GM19238 (cell line): ENCODE measurements at regions not wholly inside any gene's neighbourhood (a gene's known extent, or its start where the extent isn't known, plus 50 kb on each side); places are given as distances from the start of the nearest gene placed in this dataset.
"Not testable (repeated sequence)": the region's sequence is repeated elsewhere in the genome, so short reads cannot be mapped to it uniquely, and the experiment has no call there.

Source experiments
- DNase-seq: peaks from one replicate; pipeline ENCODE4 v3.0.0; 2011; ENCODE audit warnings: low spot score; ENCODE audit not compliant: insufficient read length

DNA sequence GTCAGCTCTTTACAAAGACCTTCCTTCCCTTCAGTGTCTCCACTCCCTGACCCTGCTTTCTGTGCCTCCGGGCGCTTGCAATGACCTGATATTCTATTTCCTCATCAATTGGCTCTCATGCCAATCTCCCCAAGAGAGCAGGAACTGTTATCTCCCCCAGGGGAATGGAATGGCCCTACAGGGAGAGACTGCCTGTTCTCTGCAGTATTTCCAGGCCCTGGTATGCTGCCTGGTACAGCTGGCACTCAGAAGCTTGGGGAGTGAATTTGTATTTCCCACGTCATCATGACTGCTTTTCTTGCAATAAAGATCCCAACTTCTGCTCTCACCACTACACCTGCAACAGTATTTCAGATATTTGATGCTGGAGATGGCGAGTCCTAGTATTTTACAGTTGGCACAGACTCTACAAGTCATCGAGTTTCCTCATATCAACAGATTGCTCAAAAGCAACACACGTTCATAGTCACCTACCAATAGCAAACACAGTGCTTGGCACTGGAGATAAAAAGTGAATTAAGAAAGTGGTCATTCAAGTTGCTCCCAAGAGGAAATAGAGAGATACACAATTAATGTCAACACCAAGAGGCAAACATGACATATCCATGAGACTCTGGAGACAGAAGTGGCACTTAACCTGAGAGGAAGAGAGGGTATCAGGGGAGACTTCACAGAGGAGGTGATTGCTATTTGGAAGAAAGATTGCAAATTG is 90.5 kb upstream of the EGFL6 start:
- DNase-seq = no peak

DNA sequence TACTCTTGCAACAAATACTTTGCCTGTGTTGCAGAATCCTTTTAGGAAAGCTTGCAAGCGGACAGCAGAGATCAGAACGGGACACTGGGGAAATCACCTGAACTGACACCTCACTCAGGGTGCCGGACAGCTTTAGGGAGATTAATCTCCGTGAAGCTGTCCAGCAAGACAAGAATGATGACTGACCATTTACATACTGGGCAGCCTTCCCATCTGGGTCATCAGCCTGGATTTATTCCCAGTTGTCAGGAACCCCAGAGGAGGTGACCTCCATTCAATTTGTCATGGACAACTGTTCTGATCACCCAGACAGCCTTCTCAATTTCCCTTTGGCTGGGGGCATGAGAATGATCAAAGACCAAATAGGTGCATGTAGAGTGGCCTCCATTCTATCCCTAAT is 93.0 kb upstream of the EGFL6 start:
- DNase-seq = no peak

DNA sequence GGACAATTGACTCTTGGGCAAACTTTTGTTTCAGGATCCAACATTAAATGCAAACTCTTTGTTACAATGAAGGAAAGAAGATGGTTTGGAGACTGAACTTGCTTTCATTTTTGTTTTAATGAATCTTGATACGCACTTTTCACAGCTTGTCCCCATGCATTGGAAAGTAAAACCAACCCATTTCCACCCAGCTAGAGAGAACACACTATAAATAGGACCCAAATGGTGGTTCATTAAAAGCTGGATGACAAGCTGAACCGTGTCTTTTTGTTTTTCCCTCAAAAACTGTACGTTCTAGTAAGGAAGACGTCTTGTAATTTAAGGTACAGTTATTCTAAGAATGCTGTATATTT is 95.3 kb upstream of the EGFL6 start:
- DNase-seq = no peak

DNA sequence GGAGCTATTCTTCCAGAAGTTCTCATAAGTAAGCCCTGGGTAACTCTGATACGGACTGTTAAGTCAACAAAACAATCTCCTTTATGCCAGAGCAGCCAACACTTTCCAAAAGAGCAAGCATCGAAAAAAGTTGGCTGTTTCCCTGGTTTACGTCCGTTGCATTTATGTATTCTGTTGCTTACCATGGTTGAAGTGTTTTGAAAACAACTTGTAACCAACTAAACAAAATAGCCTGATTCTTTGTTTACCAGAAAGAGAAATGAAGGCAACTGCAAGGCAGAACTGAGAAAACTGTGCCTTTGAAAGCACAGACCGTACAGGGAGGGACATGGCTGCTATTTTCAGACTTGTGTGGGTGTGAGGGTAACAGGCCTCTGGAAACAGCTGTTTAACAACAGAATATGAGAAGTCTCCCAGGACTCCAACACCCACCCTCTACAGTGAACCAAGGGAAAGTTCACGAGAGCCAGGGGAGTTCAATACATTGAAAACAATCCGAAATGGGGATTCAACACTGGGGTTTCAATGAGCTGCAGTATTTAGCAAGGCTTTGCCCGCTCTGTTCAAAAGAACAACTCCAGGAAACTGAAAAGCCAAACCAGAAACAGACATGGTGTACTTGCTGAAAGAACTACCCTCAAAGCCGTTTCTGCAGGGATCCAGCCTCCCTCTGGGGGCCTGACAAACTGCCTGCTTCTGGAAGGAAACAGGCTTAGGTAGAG is 95.8 kb upstream of the EGFL6 start:
- no peak for DNase-seq

DNA sequence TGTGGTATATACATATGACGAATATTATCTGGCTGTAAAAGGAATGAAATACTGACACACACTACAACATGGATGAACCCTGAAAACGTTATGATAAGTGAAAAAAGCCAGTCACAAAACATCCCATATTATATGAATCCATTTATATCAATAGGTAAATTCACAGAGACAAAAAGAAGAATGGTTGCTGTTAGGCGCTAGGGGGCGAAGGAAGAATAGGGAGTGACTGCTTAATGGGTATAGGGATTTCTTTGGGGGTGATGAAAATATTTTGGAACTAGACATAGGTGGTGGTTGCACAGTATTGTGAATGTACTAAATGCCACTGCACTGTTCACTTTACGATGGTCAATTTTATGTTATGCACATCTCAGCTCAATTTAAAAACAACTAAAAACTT is 96.4 kb upstream of the EGFL6 start:
- DNase-seq = no peak

DNA sequence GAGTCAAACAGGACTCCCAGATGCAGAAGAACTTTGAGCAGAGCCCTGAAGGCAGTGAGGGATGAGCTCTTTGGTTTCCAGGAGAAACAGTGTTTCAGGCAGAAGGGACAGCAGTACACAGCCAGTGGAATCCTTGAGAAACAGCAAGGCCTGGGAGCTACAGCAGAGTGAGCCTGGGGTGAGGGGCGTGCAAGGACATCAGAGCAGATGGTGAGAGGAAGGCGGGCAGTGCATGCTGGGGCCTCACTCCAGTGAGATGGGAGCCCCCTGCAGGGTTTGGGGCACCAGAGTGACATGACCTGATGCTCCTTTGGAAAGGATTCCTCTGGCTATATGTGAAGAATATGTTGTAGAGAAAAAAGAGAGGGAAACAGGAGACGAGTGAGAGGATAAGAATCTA is 98.1 kb upstream of the EGFL6 start:
- no peak for DNase-seq

DNA sequence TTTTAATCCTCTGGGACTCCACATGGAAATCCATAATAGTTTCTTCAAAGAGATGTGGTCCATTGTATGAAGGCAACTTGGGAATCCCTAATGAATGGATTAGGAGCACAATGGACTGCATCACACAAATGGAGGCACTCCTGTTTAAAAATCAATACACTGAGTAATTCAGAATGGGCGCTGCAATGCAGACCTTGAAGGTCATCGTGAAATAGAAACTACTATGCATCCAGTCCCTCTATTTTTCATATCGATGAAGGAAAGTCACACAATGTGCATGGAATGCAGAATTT is 98.8 kb upstream of the EGFL6 start:
- no peak for DNase-seq

DNA sequence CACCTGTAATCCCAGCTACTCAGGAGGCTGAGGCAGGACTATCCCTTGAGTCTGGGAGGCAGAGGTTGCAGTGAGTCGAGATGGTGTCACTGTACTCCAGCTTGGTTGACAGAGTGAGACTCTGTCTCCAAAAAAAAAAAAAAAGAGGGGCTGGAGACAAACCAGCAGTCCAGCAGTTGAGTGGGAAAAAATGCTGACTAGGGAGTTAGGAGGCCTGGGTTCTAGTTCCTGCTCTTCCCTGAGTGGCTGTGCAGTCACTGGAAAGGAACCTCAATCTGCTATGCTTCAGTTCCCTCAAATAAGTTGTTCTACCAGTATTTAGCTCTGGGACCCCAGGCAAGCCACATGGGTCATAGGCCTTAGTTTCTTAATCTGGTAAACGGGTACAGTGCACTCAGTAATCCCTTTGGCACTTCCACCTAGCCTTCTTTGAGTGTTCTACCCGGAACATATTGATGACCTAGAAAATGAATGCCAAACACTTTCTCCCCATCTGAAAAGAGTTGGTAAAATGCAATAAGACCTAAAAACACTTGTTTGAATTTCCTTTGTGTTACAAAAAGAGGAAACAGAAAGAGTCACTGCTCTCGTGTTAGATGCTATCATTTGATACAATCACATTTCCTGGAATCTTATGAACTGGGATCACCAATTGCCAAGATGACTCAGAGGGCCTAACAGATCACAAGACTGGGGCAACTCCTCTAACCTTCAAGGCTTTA is 99.3 kb upstream of the EGFL6 start:
- DNase-seq = no peak

DNA sequence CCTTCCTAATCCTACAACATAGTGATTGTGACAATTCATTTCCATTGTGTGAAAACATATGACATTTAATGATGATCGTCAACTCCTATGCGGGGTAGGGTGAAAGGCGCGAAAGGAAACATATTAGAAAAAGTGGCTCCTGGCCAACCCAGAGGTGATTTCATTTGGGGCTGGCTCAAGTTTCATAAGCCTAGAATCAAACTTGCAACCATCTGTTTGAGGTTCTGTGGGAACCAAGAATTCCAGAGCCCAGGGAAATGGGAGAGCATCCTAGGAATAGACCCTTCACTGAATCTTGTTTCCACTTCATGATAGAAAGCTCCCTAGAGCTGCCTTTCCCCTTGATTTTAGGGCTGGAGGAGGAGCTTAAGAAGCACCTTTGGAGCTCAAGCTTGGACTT is 101.3 kb upstream of the EGFL6 start:
- no peak for DNase-seq

DNA sequence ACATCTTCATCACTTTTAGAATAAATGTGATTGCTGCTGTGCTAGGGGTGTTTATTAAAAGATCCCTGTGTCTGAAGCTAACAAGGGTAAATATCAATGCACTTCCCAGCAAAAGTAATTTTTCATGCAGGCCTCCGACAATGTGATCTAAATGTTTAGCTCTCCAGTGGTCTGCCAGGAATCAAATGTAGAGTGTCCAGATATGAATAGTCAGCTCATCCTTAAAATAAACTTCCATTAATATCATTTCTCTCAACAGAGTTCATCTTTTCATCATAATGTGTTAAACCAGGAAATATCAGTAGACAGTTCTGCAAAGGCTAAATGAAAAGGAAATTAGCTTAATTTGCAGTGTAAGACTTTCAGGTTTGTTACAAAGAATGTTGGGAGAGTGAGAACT is 102.2 kb upstream of the EGFL6 start:
- DNase-seq = no peak

DNA sequence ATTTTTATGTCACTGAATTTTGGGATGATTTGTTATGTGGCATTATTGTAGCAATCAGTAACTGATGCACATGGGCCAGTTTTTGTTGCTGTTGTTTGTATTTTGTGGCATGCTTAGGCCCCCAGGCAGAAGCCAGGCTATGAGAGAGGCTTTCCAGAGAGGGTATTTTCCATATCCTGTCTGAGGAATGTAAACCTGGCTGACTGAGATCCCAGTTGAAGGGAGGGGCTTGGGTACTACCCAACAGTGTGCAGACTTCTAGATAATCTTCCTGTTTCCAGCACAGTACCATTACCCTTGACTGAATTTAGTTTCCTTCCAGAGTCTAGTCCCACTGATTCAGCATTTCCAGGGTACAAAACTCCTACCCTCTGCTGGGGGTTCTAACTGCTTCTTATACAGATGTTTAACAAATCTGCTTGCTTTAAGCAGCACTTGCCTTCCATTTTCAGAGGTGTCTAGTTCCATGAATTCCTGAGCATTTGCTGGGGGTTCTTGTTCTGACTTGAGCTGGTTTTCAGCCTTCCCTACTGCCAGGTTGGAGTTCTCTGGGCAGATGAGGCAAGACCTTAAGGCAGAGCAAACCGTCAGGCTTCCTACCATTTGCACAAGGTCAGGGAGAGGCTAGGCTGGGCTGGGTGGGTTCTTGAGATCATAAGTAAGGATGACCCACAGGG is 104.7 kb upstream of the EGFL6 start:
- DNase-seq = no peak

DNA sequence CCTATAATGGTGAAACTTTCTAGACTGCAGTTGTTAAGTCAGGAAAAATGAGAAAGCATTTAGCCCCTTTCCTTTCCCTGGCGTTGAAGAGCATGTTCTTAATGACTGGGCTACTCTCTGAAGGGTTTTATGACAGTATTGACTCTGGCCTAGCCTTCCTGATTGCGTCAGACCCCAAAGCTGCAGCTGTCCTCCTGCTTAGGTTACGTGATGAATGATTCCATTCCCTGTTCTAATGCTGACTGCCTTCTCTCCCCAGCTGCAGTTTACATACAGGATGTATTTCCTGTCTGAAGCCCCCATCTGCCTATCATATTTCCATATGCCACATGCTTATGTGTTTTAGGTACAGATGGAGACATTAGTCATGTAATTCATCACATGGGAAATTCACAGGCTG is 105.8 kb upstream of the EGFL6 start:
- DNase-seq = no peak

DNA sequence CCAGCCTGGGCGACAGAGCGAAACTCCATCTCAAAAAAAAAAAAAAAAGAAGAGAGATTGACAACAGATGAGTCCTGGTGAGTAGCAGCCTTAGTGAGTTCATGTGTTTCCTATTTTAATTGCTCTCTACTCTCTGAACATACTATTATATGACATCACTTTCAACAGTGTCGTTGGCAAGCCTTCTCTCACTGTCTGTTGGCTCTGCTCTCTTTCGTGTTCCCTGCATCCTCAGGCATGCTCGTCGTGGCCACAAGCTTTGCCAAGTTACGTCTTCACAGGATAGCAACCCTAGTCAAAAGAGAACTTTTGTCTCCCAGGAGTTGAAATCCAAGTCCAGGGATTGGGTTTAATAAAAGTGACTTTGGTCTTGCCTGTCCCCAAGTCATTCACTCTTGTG is 117.1 kb upstream of the EGFL6 start:
- no peak for DNase-seq

DNA sequence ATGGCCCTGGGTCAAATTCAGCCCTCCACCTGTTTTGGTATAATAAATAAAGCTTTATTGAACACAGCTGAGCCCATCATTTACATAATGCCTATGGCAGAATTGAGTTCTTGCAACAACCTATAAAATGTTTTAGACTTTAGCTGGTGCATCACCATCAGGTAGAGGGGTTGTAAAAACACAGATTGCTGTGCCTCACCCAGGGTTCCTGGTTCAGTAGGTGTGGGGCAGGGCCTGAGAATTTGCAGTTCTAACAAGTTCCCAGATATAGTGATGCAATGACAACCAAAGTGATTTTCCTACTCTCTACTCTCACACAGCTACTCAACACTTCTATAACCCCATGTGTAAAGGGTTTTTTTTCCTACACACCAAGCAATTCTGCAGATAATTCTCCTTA is 120.0 kb upstream of the EGFL6 start:
- no peak for DNase-seq

DNA sequence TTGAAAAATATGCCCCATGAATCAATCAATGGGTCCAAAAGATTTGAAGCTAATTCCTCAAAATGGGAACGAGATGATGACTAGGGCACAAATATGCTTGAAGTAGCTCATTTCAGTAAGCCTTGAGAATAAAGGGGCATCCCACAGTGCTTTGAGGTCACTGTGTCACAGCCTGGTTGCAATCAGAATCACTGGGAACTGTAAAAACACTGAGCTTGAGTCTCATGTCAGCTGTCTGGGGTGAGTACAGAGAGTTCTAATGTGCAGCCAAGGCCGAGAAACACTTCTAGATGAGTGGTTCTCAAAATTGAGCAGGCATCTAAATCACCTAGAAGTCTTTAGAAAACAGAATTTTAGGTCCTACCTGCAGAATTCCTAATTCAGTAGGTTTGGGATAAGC is 120.5 kb upstream of the EGFL6 start:
- no peak for DNase-seq

DNA sequence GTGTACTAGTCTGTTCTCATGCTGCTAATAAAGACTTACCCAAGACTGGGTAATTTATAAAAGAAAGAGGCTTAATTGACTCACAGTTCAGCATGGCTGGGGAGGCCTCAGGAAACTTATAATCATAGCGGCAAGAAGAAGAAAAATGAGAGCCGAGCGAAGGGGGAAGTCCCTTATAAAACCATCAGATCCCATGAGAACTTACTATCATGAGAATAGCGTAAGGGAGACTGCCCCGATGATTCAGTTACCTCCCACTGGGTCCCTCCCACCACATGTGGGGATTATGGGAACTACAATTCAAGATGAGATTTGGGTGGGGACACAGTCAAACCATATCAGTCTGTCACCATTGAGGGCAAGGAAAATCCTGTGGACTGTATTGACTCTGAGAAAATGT is 121.8 kb upstream of the ATXN3L start:
- DNase-seq = not testable (repeated sequence)

DNA sequence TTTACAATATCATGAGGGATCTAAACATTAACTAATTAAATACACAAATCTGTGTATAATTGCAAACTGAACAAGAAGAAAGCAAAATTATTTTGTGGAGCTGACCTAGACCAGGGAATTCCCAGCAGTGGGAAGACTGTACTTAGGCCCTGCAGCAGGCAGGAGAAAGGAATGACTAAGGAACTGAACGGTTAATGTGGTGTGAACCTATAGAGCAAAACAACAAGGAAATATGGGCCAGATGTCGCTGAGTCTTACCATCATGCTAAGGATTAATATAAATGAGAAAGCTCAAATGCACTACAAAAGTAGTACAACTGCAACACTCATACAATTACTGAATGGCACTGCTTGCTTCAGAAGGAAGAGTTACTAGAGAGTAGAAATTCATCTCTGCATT is 120.3 kb upstream of the ATXN3L start:
- DNase-seq = no peak

DNA sequence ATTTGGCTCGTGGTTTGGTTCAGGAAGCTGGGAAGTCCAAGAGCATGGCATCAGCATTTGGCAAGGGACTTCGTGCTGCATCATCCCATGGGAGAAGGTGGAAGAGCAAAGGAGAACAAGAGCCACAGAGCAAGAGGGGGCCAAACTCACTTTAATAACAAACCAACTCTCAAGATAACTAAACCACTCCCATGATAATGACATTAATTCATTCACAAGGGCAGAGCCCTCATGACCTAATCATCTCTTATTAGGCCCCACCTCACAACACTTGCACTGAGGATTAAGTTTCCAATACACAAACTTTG is 113.4 kb upstream of the ATXN3L start:
- DNase-seq = no peak

DNA sequence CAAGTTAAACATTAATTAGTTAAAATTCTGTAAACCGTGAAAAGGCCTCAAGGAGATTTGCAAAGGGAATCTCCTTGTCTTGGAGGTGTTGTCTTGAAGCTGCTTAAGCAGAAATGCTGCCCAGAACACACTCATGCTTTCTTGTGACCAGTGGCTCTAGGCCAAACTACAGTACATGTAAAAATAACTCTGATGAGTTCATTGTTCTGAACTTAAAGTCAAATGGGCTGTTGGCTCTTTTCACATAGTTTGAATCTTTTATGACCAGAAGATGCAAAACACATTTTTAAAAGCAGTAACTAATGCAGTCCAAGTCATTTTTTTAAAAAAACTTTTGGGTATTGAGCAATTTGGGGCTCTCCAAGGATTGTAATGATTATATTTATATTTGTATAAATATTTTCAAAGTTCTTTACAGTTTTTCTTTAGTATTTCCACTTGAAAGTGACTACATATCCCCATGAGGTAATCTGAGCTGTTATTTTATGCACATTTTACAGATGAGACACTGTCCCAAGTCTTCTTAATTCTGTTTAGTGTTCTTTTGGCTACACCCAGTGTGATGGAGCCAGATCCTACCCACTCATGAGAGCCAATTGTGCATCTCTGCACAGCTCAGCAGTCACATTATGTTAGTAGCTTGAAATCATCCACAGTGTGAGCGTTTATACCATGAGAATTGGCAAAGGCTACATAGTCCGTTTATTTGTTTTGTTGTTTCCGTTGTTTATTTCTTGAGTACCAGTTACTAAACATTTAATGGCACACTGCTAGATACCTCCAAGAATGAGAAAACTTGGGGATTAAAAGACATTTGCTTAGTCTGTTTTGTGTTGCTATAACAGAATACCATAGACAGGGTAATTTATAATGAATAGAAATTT is 112.8 kb upstream of the ATXN3L start:
- DNase-seq = no peak

DNA sequence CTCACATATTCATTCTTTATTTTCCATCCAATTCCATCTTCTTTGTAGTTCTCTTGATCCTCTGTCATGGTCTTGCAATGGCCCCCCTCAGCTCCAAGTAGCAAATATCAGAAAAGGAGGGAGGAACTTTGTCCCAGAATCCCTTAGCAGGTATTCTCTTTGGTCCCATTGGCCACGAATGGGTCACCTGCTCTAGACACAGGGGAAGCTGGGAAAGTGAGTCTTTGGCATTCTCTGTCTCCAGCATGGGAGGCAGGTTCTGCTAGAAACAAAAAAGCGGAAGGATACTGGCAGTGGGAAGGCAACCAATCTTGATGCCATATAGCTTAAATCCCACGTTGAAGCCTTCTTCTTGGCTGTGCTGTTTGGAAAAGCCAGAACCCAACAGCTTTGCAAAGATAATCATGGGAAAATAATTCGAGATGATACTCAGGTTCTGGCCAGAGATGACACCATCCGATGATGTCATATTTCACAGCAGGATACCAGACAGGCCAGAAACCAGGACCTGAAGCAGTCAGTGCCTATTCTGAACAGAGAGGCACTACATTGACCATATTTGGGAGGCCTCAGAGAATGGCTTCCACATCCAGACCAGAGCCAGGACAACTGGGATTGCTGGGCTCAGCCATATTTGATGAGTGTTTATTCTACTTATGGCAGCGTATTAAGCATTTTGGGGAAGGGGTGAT is 110.4 kb upstream of the ATXN3L start:
- DNase-seq = no peak
